Mesodermal cell (in vitro differentiated cells): ENCODE measurements at regions not wholly inside any gene's neighbourhood (a gene's known extent, or its start where the extent isn't known, plus 50 kb on each side); places are given as distances from the start of the nearest gene placed in this dataset.

Source experiments
- H3K27ac ChIP-seq: 2 replicates; pipeline ENCODE4 v1.7.0; 2013; ENCODE audit warnings: mild to moderate bottlenecking, low read depth, low read length, moderate library complexity; ENCODE audit not compliant: severe bottlenecking
- H3K36me3 ChIP-seq: 2 replicates; pipeline ENCODE4 v1.7.1; 2013; ENCODE audit warnings: mild to moderate bottlenecking, low read length, moderate library complexity; ENCODE audit not compliant: control insufficient read depth, insufficient read depth
- H3K4me1 ChIP-seq: one replicate; pipeline ENCODE4 v1.7.1; 2013; ENCODE audit warnings: mild to moderate bottlenecking, low read length; ENCODE audit not compliant: insufficient read depth, control insufficient read depth, poor library complexity, severe bottlenecking
- H3K4me3 ChIP-seq: 2 replicates; pipeline ENCODE4 v1.7.0; 2013; ENCODE audit warnings: low read length, control low read depth, mild to moderate bottlenecking; ENCODE audit not compliant: insufficient read depth, poor library complexity, severe bottlenecking; ENCODE audit errors: extremely low read depth
- H3K9me3 ChIP-seq: 2 replicates; pipeline ENCODE4 v1.7.1; 2013; ENCODE audit warnings: mild to moderate bottlenecking, low read length, moderate library complexity; ENCODE audit not compliant: control insufficient read depth
- WGBS, 2 experiments: methylation state at CpG; one replicate each; pipeline ENCODE4 v1.1.5; 2013; ENCODE audit warnings: missing lambda C conversion rate in 2 of 2; ENCODE audit not compliant: insufficient coverage in 2 of 2; 5-methylcytosine and 5-hydroxymethylcytosine counted together

GRCh38 chr10:55043540-55043939, 242.5 kb upstream of the PCDH15 start:
- H3K27ac ChIP-seq: no peak overlapping the region
- WGBS, 2 experiments: 73 to 89% methylated on average over 2 of the region's 3 CpGs
- H3K4me3 ChIP-seq: no peak overlapping the region
- no peaks in the 10 kb centered on the region for H3K4me1 ChIP-seq
- no peaks in the 10 kb centered on the region for H3K9me3 ChIP-seq
- no peaks in the 10 kb centered on the region for H3K36me3 ChIP-seq

GRCh38 chr10:55033061-55033460, 232.0 kb upstream of the PCDH15 start:
- H3K36me3 ChIP-seq: no peaks in the 10 kb centered on the region
- 81 to 90% methylated on average over 4 of the region's 4 CpGs for WGBS, 2 experiments
- H3K4me1 ChIP-seq: no peaks in the 10 kb centered on the region
- no peak overlapping the region for H3K4me3 ChIP-seq
- no peak overlapping the region for H3K27ac ChIP-seq
- H3K9me3 ChIP-seq: no peaks in the 10 kb centered on the region

- no peaks in the 10 kb centered on the region for H3K36me3 ChIP-seq
- no peak overlapping the region for H3K4me3 ChIP-seq
- 71% methylated on average over 1 of the region's 1 CpG for WGBS, 2 experiments
- no peak overlapping the region for H3K27ac ChIP-seq
- H3K4me1 ChIP-seq: no peaks in the 10 kb centered on the region
- no peaks in the 10 kb centered on the region for H3K9me3 ChIP-seq
These were observed 223.7 kb upstream of the PCDH15 start for GRCh38 chr10:55024713-55025112.

GRCh38 chr10:55019439-55019838, 218.4 kb upstream of the PCDH15 start:
- H3K9me3 ChIP-seq: no peaks in the 10 kb centered on the region

GRCh38 chr10:55013318-55013717, 212.3 kb upstream of the PCDH15 start:
- no peak overlapping the region for H3K4me3 ChIP-seq
- no peaks in the 10 kb centered on the region for H3K4me1 ChIP-seq
- no peaks in the 10 kb centered on the region for H3K36me3 ChIP-seq
- H3K27ac ChIP-seq: no peak overlapping the region
- no peaks in the 10 kb centered on the region for H3K9me3 ChIP-seq

More at GRCh38 chr10:55019439-55019838, 218.4 kb upstream of the PCDH15 start:
- 70 to 100% methylated on average over 1 of the region's 2 CpGs for WGBS, 2 experiments
- Histone ChIP-seq H3K36me3 (no peaks in the 10 kb centered on the region), H3K27ac (no peak overlapping the region), H3K4me3 (no peak overlapping the region), H3K4me1 (no peaks in the 10 kb centered on the region)

GRCh38 chr10:55002420-55002819, 201.4 kb upstream of the PCDH15 start:
- Histone ChIP-seq H3K9me3 (peaks cover 15% of the 10 kb centered on the region), H3K4me1 (no peaks in the 10 kb centered on the region), H3K4me3 (no peak overlapping the region), H3K36me3 (no peaks in the 10 kb centered on the region), H3K27ac (no peak overlapping the region)

GRCh38 chr10:55001422-55001821, 200.4 kb upstream of the PCDH15 start:
- H3K4me3 ChIP-seq: no peak overlapping the region
- WGBS, 2 experiments: 63 to 80% methylated on average over 1 of the region's 1 CpG

GRCh38 chr10:54993148-54993547, 192.1 kb upstream of the PCDH15 start:
- WGBS, 2 experiments: 86% methylated on average over 1 of the region's 2 CpGs; no CpG with 5 or more reads in 1 of the 2 experiments
- Histone ChIP-seq H3K4me1 (no peaks in the 10 kb centered on the region), H3K4me3 (no peak overlapping the region), H3K27ac (no peak overlapping the region), H3K36me3 (no peaks in the 10 kb centered on the region), H3K9me3 (no peaks in the 10 kb centered on the region)

More at GRCh38 chr10:55001422-55001821, 200.4 kb upstream of the PCDH15 start:
- H3K9me3 ChIP-seq: peaks cover 15% of the 10 kb centered on the region
- no peaks in the 10 kb centered on the region for H3K4me1 ChIP-seq
- H3K27ac ChIP-seq: no peak overlapping the region
- H3K36me3 ChIP-seq: no peaks in the 10 kb centered on the region

- no peak overlapping the region for H3K4me3 ChIP-seq
- no peaks in the 10 kb centered on the region for H3K9me3 ChIP-seq
- H3K4me1 ChIP-seq: no peaks in the 10 kb centered on the region
- no peaks in the 10 kb centered on the region for H3K36me3 ChIP-seq
- no peak overlapping the region for H3K27ac ChIP-seq
- WGBS, 2 experiments: 0% methylated on average over 1 of the region's 1 CpG; no CpG with 5 or more reads in 1 of the 2 experiments
These were observed 184.7 kb upstream of the PCDH15 start for GRCh38 chr10:54985732-54986131.

GRCh38 chr10:54983255-54983654, 182.2 kb upstream of the PCDH15 start:
- Histone ChIP-seq H3K27ac (no peak overlapping the region), H3K4me1 (no peaks in the 10 kb centered on the region), H3K36me3 (no peaks in the 10 kb centered on the region), H3K4me3 (no peak overlapping the region), H3K9me3 (no peaks in the 10 kb centered on the region)

- H3K4me3 ChIP-seq: no peak overlapping the region
- H3K36me3 ChIP-seq: no peaks in the 10 kb centered on the region
- H3K4me1 ChIP-seq: no peaks in the 10 kb centered on the region
- no peaks in the 10 kb centered on the region for H3K9me3 ChIP-seq
- no peak overlapping the region for H3K27ac ChIP-seq
- 72 to 84% methylated on average over 3 of the region's 6 CpGs for WGBS, 2 experiments
These were observed 161.3 kb upstream of the PCDH15 start for GRCh38 chr10:54962134-54962900.
